ENCODE measurements at regions not wholly inside any gene's neighbourhood (a gene's known extent, or its start where the extent isn't known, plus 50 kb on each side); places are given as distances from the start of the nearest gene placed in this dataset.

DNA sequence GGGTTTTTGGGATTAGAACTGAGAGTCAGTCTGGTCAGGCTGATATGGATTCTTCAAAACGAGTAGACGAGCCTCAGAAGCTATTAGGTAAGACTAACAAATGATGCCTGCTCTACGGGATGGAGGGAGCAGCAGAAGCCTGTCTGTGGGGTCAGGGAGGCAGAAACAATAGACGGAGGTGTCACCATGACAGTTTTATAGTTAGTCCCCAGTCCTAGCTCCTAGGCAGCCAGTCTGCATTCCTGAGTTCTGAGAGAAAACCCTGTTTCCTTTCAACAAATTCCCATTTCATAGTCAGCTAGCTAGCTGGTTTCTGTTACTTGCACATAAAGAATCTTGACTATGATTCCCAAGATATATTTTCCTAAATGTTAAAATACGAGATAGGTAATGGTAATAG, 542.1 kb downstream of the PID1 start:
- Histone ChIP-seq H3K27me3 (ENCODE audit: control insufficient read depth in 3 of 3, insufficient read depth in 3 of 3, low read length in 3 of 3) (no peaks in the 10 kb centered on the region), H3K4me1 (ENCODE audit: control insufficient read depth in 3 of 3, insufficient read depth in 2 of 3, low read depth in 1 of 3, low read length in 2 of 3) (no peaks in the 10 kb centered on the region), H3K36me3 (ENCODE audit: control insufficient read depth in 3 of 3, insufficient read depth in 2 of 3, low read depth in 1 of 3, low read length in 3 of 3) (no peaks in the 10 kb centered on the region), H3K4me3 (ENCODE audit: low read depth in 1 of 3, low read length in 3 of 3) (no peak overlapping the region), H3K27ac (ENCODE audit: low read depth in 1 of 3, low read length in 2 of 3) (no peak overlapping the region), H3K9me3 (ENCODE audit: control insufficient read depth in 2 of 2, insufficient read depth in 1 of 2, low read depth in 1 of 2, low read length in 1 of 2) (no peaks in the 10 kb centered on the region)
- 25 to 33% (median 26%) methylated on average over 5 of the region's 5 CpGs for WGBS, 3 donors
- FAIRE-seq (no peak), DNase-seq (no peak)

- DNase-seq (no peak), FAIRE-seq (no peak)
- no peaks in the 10 kb centered on the region for H3K36me3 ChIP-seq (ENCODE audit: control insufficient read depth in 3 of 3, insufficient read depth in 2 of 3, low read depth in 1 of 3, low read length in 3 of 3)
- no peak overlapping the region for H3K27ac ChIP-seq (ENCODE audit: low read depth in 1 of 3, low read length in 2 of 3)
- WGBS, 3 donors = 68 to 79% (median 77%) methylated on average over 1 of the region's 1 CpG
- H3K4me1 ChIP-seq (ENCODE audit: control insufficient read depth in 3 of 3, insufficient read depth in 2 of 3, low read depth in 1 of 3, low read length in 2 of 3) = no peaks in the 10 kb centered on the region
- H3K9me3 ChIP-seq (ENCODE audit: control insufficient read depth in 2 of 2, insufficient read depth in 1 of 2, low read depth in 1 of 2, low read length in 1 of 2) = no peaks in the 10 kb centered on the region
- no peaks in the 10 kb centered on the region for H3K27me3 ChIP-seq (ENCODE audit: control insufficient read depth in 3 of 3, insufficient read depth in 3 of 3, low read length in 3 of 3)
- no peak overlapping the region for H3K4me3 ChIP-seq (ENCODE audit: low read depth in 1 of 3, low read length in 3 of 3)
Observed at GRCh38 chr2:228725031-228725430, 543.5 kb upstream of the SPHKAP start.

GRCh38 chr2:228723599-228723998, 542.1 kb upstream of the SPHKAP start:
- no peak overlapping the region for H3K4me3 ChIP-seq (ENCODE audit: low read depth in 1 of 3, low read length in 3 of 3)
- H3K9me3 ChIP-seq (ENCODE audit: control insufficient read depth in 2 of 2, insufficient read depth in 1 of 2, low read depth in 1 of 2, low read length in 1 of 2) = no peaks in the 10 kb centered on the region
- H3K27me3 ChIP-seq (ENCODE audit: control insufficient read depth in 3 of 3, insufficient read depth in 3 of 3, low read length in 3 of 3) = no peaks in the 10 kb centered on the region
- no peak overlapping the region for H3K27ac ChIP-seq (ENCODE audit: low read depth in 1 of 3, low read length in 2 of 3)
- FAIRE-seq = no peak
- no peaks in the 10 kb centered on the region for H3K36me3 ChIP-seq (ENCODE audit: control insufficient read depth in 3 of 3, insufficient read depth in 2 of 3, low read depth in 1 of 3, low read length in 3 of 3)
- no peaks in the 10 kb centered on the region for H3K4me1 ChIP-seq (ENCODE audit: control insufficient read depth in 3 of 3, insufficient read depth in 2 of 3, low read depth in 1 of 3, low read length in 2 of 3)
- WGBS, 3 donors = 69 to 79% (median 76%) methylated on average over 1 of the region's 1 CpG
- DNase-seq = no peak

DNA sequence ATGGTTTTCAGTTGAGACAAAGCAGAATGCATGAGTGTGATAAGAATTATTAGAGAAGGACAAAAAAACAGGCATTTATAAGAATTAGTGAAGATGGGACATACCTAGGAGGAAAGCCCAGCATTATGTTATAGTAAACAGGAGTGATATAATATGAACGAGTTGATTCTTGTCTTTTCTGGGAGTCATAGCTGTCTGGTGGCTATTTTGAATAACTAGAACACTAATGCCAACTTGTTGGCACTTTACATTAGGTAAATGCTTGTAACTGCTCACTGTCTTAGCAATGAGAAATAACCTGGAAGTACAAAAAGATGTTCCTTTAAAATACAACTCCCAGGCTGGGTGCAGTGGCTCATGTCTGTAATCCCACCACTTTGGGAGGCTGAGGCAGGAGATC, 540.8 kb upstream of the SPHKAP start:
- H3K36me3 ChIP-seq (ENCODE audit: control insufficient read depth in 3 of 3, insufficient read depth in 2 of 3, low read depth in 1 of 3, low read length in 3 of 3) = no peaks in the 10 kb centered on the region
- no peak overlapping the region for H3K27ac ChIP-seq (ENCODE audit: low read depth in 1 of 3, low read length in 2 of 3)
- 9 to 42% (median 12%) methylated on average over 1 of the region's 1 CpG for WGBS, 3 donors
- no peaks in the 10 kb centered on the region for H3K9me3 ChIP-seq (ENCODE audit: control insufficient read depth in 2 of 2, insufficient read depth in 1 of 2, low read depth in 1 of 2, low read length in 1 of 2)
- no peaks in the 10 kb centered on the region for H3K27me3 ChIP-seq (ENCODE audit: control insufficient read depth in 3 of 3, insufficient read depth in 3 of 3, low read length in 3 of 3)
- no peaks in the 10 kb centered on the region for H3K4me1 ChIP-seq (ENCODE audit: control insufficient read depth in 3 of 3, insufficient read depth in 2 of 3, low read depth in 1 of 3, low read length in 2 of 3)
- DNase-seq (no peak), FAIRE-seq (no peak)
- H3K4me3 ChIP-seq (ENCODE audit: low read depth in 1 of 3, low read length in 3 of 3) = no peak overlapping the region

DNA sequence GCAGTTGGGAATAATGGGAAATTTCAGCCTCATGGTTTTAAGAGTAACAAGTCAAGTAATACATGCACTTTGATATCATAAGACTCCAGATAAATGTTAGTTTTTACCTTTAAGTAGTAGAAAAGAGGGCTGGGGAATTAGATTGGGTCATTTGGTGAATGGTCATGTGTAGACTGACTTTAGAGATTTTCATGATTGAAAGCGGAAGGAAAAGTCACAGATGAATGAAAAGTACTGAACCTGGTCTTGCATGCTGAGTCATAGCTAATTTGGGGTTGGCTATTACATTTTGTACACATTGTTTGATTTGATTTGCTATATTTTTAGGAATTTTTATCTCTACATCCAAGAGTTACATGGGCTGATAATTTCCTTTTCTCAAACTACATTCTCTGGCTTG, 539.4 kb upstream of the SPHKAP start:
- WGBS, 3 donors = 84 to 93% (median 87%) methylated on average over 1 of the region's 1 CpG
- Histone ChIP-seq H3K27me3 (ENCODE audit: control insufficient read depth in 3 of 3, insufficient read depth in 3 of 3, low read length in 3 of 3) (no peaks in the 10 kb centered on the region), H3K4me3 (ENCODE audit: low read depth in 1 of 3, low read length in 3 of 3) (no peak overlapping the region), H3K9me3 (ENCODE audit: control insufficient read depth in 2 of 2, insufficient read depth in 1 of 2, low read depth in 1 of 2, low read length in 1 of 2) (no peaks in the 10 kb centered on the region), H3K36me3 (ENCODE audit: control insufficient read depth in 3 of 3, insufficient read depth in 2 of 3, low read depth in 1 of 3, low read length in 3 of 3) (no peaks in the 10 kb centered on the region), H3K4me1 (ENCODE audit: control insufficient read depth in 3 of 3, insufficient read depth in 2 of 3, low read depth in 1 of 3, low read length in 2 of 3) (no peaks in the 10 kb centered on the region), H3K27ac (ENCODE audit: low read depth in 1 of 3, low read length in 2 of 3) (no peak overlapping the region)
- DNase-seq = no peak
- no peak for FAIRE-seq

DNA sequence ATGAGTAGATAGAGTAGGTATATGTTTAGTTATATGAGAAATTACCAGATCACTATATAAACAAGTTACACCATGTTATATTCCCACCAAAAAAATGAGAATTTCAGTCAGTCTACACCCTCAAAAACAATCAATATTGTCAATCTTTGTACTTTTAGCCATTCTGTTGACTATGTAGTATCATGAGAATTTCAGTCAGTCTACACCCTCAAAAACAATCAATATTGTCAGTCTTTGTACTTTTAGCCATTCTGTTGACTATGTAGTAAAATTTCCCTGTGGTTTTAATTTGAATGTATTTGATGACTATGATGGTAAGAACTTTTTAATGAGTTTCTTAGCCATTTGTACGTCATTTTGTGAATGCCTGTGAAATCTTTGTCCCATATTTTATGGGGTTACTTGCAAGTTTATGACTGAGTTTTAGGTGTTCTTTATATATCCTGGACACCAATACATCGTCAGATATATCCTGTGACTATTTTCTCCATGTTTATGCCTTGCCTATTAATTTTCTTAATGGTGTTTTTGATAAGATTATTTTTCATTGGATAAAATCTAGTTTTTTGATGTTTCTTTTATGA, 528.4 kb upstream of the SPHKAP start:
- Histone ChIP-seq H3K9me3 (ENCODE audit: control insufficient read depth in 2 of 2, insufficient read depth in 1 of 2, low read depth in 1 of 2, low read length in 1 of 2) (peaks cover 0 to 3% of the 10 kb centered on the region in 2 donors), H3K27me3 (ENCODE audit: control insufficient read depth in 3 of 3, insufficient read depth in 3 of 3, low read length in 3 of 3) (no peaks in the 10 kb centered on the region), H3K36me3 (ENCODE audit: control insufficient read depth in 3 of 3, insufficient read depth in 2 of 3, low read depth in 1 of 3, low read length in 3 of 3) (no peaks in the 10 kb centered on the region), H3K27ac (ENCODE audit: low read depth in 1 of 3, low read length in 2 of 3) (no peak overlapping the region), H3K4me3 (ENCODE audit: low read depth in 1 of 3, low read length in 3 of 3) (no peak overlapping the region), H3K4me1 (ENCODE audit: control insufficient read depth in 3 of 3, insufficient read depth in 2 of 3, low read depth in 1 of 3, low read length in 2 of 3) (no peaks in the 10 kb centered on the region)
- FAIRE-seq (no peak), DNase-seq (no peak)
- 54 to 77% (median 60%) methylated on average over 2 of the region's 2 CpGs for WGBS, 3 donors

DNA sequence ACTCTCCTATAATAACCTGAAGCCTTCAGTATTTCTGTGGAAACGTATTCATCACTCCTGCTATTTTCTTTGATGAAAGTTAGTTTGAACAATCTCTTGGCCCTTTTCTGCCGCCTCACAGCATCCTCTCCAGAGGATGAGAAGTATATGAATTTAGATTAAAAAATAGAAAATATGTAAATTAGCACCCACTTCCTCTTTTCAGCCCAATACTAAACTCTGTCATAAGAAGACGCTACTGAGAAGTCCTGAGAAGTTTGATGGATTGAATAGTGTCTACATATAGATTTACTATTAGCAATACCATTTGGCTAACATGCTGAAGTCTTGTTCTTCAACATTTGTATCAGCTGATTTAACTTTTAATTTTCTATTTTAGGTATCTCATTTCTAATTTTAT, 526.4 kb upstream of the SPHKAP start:
- 82 to 84% (median 82%) methylated on average over 3 of the region's 3 CpGs for WGBS, 3 donors
- no peaks in the 10 kb centered on the region for H3K9me3 ChIP-seq (ENCODE audit: control insufficient read depth in 2 of 2, insufficient read depth in 1 of 2, low read depth in 1 of 2, low read length in 1 of 2)
- H3K27ac ChIP-seq (ENCODE audit: low read depth in 1 of 3, low read length in 2 of 3) = no peak overlapping the region
- no peaks in the 10 kb centered on the region for H3K36me3 ChIP-seq (ENCODE audit: control insufficient read depth in 3 of 3, insufficient read depth in 2 of 3, low read depth in 1 of 3, low read length in 3 of 3)
- H3K27me3 ChIP-seq (ENCODE audit: control insufficient read depth in 3 of 3, insufficient read depth in 3 of 3, low read length in 3 of 3) = no peaks in the 10 kb centered on the region
- no peaks in the 10 kb centered on the region for H3K4me1 ChIP-seq (ENCODE audit: control insufficient read depth in 3 of 3, insufficient read depth in 2 of 3, low read depth in 1 of 3, low read length in 2 of 3)
- FAIRE-seq (no peak), DNase-seq (no peak)
- H3K4me3 ChIP-seq (ENCODE audit: low read depth in 1 of 3, low read length in 3 of 3) = no peak overlapping the region

- Histone ChIP-seq H3K27ac (ENCODE audit: low read depth in 1 of 3, low read length in 2 of 3) (no peak overlapping the region), H3K4me1 (ENCODE audit: control insufficient read depth in 3 of 3, insufficient read depth in 2 of 3, low read depth in 1 of 3, low read length in 2 of 3) (no peaks in the 10 kb centered on the region), H3K27me3 (ENCODE audit: control insufficient read depth in 3 of 3, insufficient read depth in 3 of 3, low read length in 3 of 3) (no peaks in the 10 kb centered on the region), H3K9me3 (ENCODE audit: control insufficient read depth in 2 of 2, insufficient read depth in 1 of 2, low read depth in 1 of 2, low read length in 1 of 2) (no peaks in the 10 kb centered on the region), H3K4me3 (ENCODE audit: low read depth in 1 of 3, low read length in 3 of 3) (no peak overlapping the region), H3K36me3 (ENCODE audit: control insufficient read depth in 3 of 3, insufficient read depth in 2 of 3, low read depth in 1 of 3, low read length in 3 of 3) (no peaks in the 10 kb centered on the region)
- DNase-seq (no peak), FAIRE-seq (no peak)
- WGBS, 3 donors = 21 to 25% (median 24%) methylated on average over 4 of the region's 4 CpGs
Observed at GRCh38 chr2:228705318-228705717, 523.8 kb upstream of the SPHKAP start.

- FAIRE-seq (no peak), DNase-seq (no peak)
- H3K27ac ChIP-seq (ENCODE audit: low read depth in 1 of 3, low read length in 2 of 3) = no peak overlapping the region
- 73 to 83% (median 77%) methylated on average over 6 of the region's 6 CpGs for WGBS, 3 donors
- no peaks in the 10 kb centered on the region for H3K36me3 ChIP-seq (ENCODE audit: control insufficient read depth in 3 of 3, insufficient read depth in 2 of 3, low read depth in 1 of 3, low read length in 3 of 3)
- H3K27me3 ChIP-seq (ENCODE audit: control insufficient read depth in 3 of 3, insufficient read depth in 3 of 3, low read length in 3 of 3) = no peaks in the 10 kb centered on the region
- no peaks in the 10 kb centered on the region for H3K9me3 ChIP-seq (ENCODE audit: control insufficient read depth in 2 of 2, insufficient read depth in 1 of 2, low read depth in 1 of 2, low read length in 1 of 2)
- no peaks in the 10 kb centered on the region for H3K4me1 ChIP-seq (ENCODE audit: control insufficient read depth in 3 of 3, insufficient read depth in 2 of 3, low read depth in 1 of 3, low read length in 2 of 3)
- H3K4me3 ChIP-seq (ENCODE audit: low read depth in 1 of 3, low read length in 3 of 3) = no peak overlapping the region
Observed at GRCh38 chr2:228703152-228703551, 521.7 kb upstream of the SPHKAP start.

Measured in small intestine (tissue), 7 donors.